H1 (cell line): ENCODE measurements at regions not wholly inside any gene's neighbourhood (a gene's known extent, or its start where the extent isn't known, plus 50 kb on each side); places are given as distances from the start of the nearest gene placed in this dataset.

Source experiments
- CTCF ChIA-PET: fragments of 300-600 bp; sonication (Branson Sonifier 250); formaldehyde crosslinking; loops from one replicate; lab custom pipeline; 2021; ENCODE audit not compliant: partially characterized antibody; lab: Charles Lee
- POLR2A ChIA-PET: fragments of 300-600 bp; sonication (Branson Sonifier 250); formaldehyde crosslinking; loops from one replicate; lab custom pipeline; 2021; ENCODE audit warnings: inconsistent platforms; ENCODE audit not compliant: partially characterized antibody; lab: Charles Lee
- DNase-seq, 2 experiments: peaks; one replicate each; pipeline versions ENCODE4 v3.0.0 to v3.0.0-alpha.2; 2010 to 2022; ENCODE audit warnings: low spot score in 2 of 2, low read depth in 1 of 2, mixed read lengths in 1 of 2
- FAIRE-seq: peaks from 2 replicates; lab custom pipeline; 2011; peaks lifted over from hg19 to GRCh38; lab: Jason Lieb, UNC
- H2AFZ ChIP-seq: 2 replicates; pipeline ENCODE4 v1.8.1; 2012; ENCODE audit warnings: low read length, inconsistent platforms
- H2AK5ac ChIP-seq: 2 replicates; pipeline ENCODE4 v1.6.1; 2013; ENCODE audit warnings: low read depth, low read length
- H2BK120ac ChIP-seq: replicated peaks from 2 replicates; pipeline ENCODE3; 2013; ENCODE audit warnings: low read depth, low read length, inconsistent platforms
- H2BK12ac ChIP-seq: 2 replicates; pipeline ENCODE4 v1.6.1; 2013; ENCODE audit warnings: low read depth, low read length
- H2BK15ac ChIP-seq: 2 replicates; pipeline ENCODE4 v1.6.1; 2013; ENCODE audit warnings: low read length
- H2BK20ac ChIP-seq: 2 replicates; pipeline ENCODE4 v1.6.1; 2013; ENCODE audit warnings: low read length
- H2BK5ac ChIP-seq: 2 replicates; pipeline ENCODE4 v1.6.1; 2013; ENCODE audit warnings: low read depth, low read length
- H3K14ac ChIP-seq: 2 replicates; pipeline ENCODE4 v1.6.1; 2013; ENCODE audit warnings: inconsistent platforms; ENCODE audit not compliant: insufficient read length
- H3K18ac ChIP-seq: 2 replicates; pipeline ENCODE4 v1.6.1; 2013; ENCODE audit warnings: low read length; ENCODE audit errors: extremely low read depth
- H3K23ac ChIP-seq: 2 replicates; pipeline ENCODE4 v1.6.1; 2013; ENCODE audit warnings: inconsistent platforms; ENCODE audit not compliant: insufficient read length
- H3K23me2 ChIP-seq: 2 replicates; pipeline ENCODE4 v1.6.1; 2013; ENCODE audit warnings: low read depth, low read length
- H3K27ac ChIP-seq: 2 replicates; pipeline ENCODE4 v1.6.1; 2011; ENCODE audit warnings: low read depth, low read length, inconsistent platforms
- H3K27me3 ChIP-seq, 4 experiments: replicated peaks in 1 of 4; 1 replicate in 1 of 4; 2 replicates in 3 of 4; pipeline versions ENCODE4 v1.6.1 to v1.8.1; 2011 to 2013; ENCODE audit warnings: low read length in 3 of 4, mild to moderate bottlenecking in 3 of 4, inconsistent platforms in 2 of 4, mixed read lengths in 2 of 4, moderate library complexity in 1 of 4; ENCODE audit not compliant: control insufficient read depth in 3 of 4, insufficient read depth in 3 of 4; ENCODE audit errors: extremely low read depth in 1 of 4
- H3K36me3 ChIP-seq, 4 experiments: 2 replicates each; pipeline versions ENCODE4 v1.6.1 to v1.8.1; 2011 to 2013; ENCODE audit warnings: mild to moderate bottlenecking in 4 of 4, low read length in 3 of 4, moderate library complexity in 2 of 4, control low read depth in 1 of 4, inconsistent platforms in 1 of 4; ENCODE audit not compliant: insufficient read depth in 4 of 4, control insufficient read depth in 2 of 4
- H3K4ac ChIP-seq: replicated peaks from 2 replicates; pipeline ENCODE3; 2013; ENCODE audit warnings: low read length, low read depth, mixed read lengths, inconsistent platforms; ENCODE audit not compliant: insufficient read length
- H3K4me1 ChIP-seq, 4 experiments: replicated peaks in 1 of 4; 1 replicate in 1 of 4; 2 replicates in 3 of 4; pipeline versions ENCODE4 v1.6.1 to v1.8.1; 2011 to 2013; ENCODE audit warnings: low read length in 3 of 4, inconsistent platforms in 2 of 4, mixed read lengths in 1 of 4; ENCODE audit not compliant: insufficient read depth in 4 of 4, control insufficient read depth in 3 of 4
- H3K4me2 ChIP-seq, 2 experiments: 2 replicates each; pipeline versions ENCODE4 v1.6.1 to v1.8.1; 2011 to 2013; ENCODE audit warnings: low read depth in 2 of 2, low read length in 2 of 2, control low read depth in 1 of 2, inconsistent platforms in 1 of 2, mild to moderate bottlenecking in 1 of 2; ENCODE audit not compliant: insufficient read depth in 1 of 2
- H3K4me3 ChIP-seq, 4 experiments: fragments of 200-600, 300-600 bp in 1 of 4; sonication (generic), shearing (Covaris generic), sonication (Bioruptor Twin) in 1 of 4; 2 replicates each; pipeline versions ENCODE4 v1.5.1 to v1.8.1; 2011 to 2016; ENCODE audit warnings: low read length in 4 of 4, low read depth in 3 of 4, control low read depth in 2 of 4, inconsistent platforms in 2 of 4, mild to moderate bottlenecking in 2 of 4, mixed read lengths in 1 of 4, moderate library complexity in 1 of 4; ENCODE audit not compliant: insufficient read depth in 2 of 4; ENCODE audit errors: extremely low read depth in 1 of 4
- H3K56ac ChIP-seq: replicated peaks from 2 replicates; pipeline ENCODE3; 2013; ENCODE audit warnings: low read depth, mild to moderate bottlenecking, mixed read lengths, low read length, inconsistent platforms; ENCODE audit not compliant: insufficient read length
- H3K79me1 ChIP-seq: 2 replicates; pipeline ENCODE4 v1.6.1; 2013; ENCODE audit warnings: low read depth, low read length, control low read depth
- H3K79me2 ChIP-seq, 2 experiments: 2 replicates each; pipeline versions ENCODE4 v1.6.1 to v1.8.1; 2012 to 2013; ENCODE audit warnings: low read length in 2 of 2, mild to moderate bottlenecking in 2 of 2, inconsistent platforms in 1 of 2; ENCODE audit not compliant: insufficient read depth in 2 of 2, control insufficient read depth in 1 of 2
- H3K9ac ChIP-seq, 4 experiments: replicated peaks in 1 of 4; 1 replicate in 1 of 4; 2 replicates in 3 of 4; pipeline versions ENCODE4 v1.6.1 to v1.8.1; 2011 to 2013; ENCODE audit warnings: low read depth in 3 of 4, low read length in 3 of 4, control low read depth in 2 of 4, mild to moderate bottlenecking in 2 of 4, moderate library complexity in 2 of 4, inconsistent platforms in 1 of 4; ENCODE audit errors: extremely low read depth in 1 of 4
- H3K9me3 ChIP-seq, 2 experiments: 2 replicates each; pipeline versions ENCODE4 v1.6.1 to v1.8.1; 2012 to 2013; ENCODE audit warnings: mild to moderate bottlenecking in 2 of 2, moderate library complexity in 2 of 2, control low read depth in 1 of 2, inconsistent platforms in 1 of 2, low read depth in 1 of 2, low read length in 1 of 2, mixed read lengths in 1 of 2; ENCODE audit not compliant: insufficient read depth in 2 of 2
- H4K20me1 ChIP-seq, 2 experiments: replicated peaks in 1 of 2; 2 replicates each; pipeline versions ENCODE3 to v1.8.1; 2011 to 2013; ENCODE audit warnings: inconsistent platforms in 2 of 2, low read length in 2 of 2, mild to moderate bottlenecking in 1 of 2; ENCODE audit not compliant: insufficient read depth in 2 of 2, control insufficient read depth in 1 of 2
- H4K5ac ChIP-seq: 2 replicates; pipeline ENCODE4 v1.6.1; 2013; ENCODE audit warnings: low read length, low read depth, mixed read lengths, inconsistent platforms; ENCODE audit not compliant: insufficient read length
- H4K8ac ChIP-seq: 2 replicates; pipeline ENCODE4 v1.8.0; 2013; ENCODE audit warnings: mild to moderate bottlenecking, moderate library complexity, low read length, inconsistent platforms; ENCODE audit not compliant: insufficient read depth; ENCODE audit errors: extremely low read depth
- H4K91ac ChIP-seq: replicated peaks from 2 replicates; pipeline ENCODE3; 2013; ENCODE audit warnings: low read length, mixed read lengths, inconsistent platforms; ENCODE audit not compliant: insufficient read length
- ASH2L ChIP-seq: fragments of 200-600, 300-600 bp; sonication (generic); IDR thresholded peaks from one replicate; pipeline ENCODE4 v1.7.1; 2017; ENCODE audit warnings: low read length
- CBX8 ChIP-seq: fragments of 300-800, 300-1000 bp; sonication (generic); IDR thresholded peaks from 2 replicates; pipeline ENCODE4 v1.7.1; 2016; ENCODE audit warnings: low read depth, low read length, borderline replicate concordance
- CEBPB ChIP-seq: IDR thresholded peaks from 2 replicates; pipeline ENCODE4 v1.6.1; 2012; ENCODE audit warnings: low read depth, low read length
- EP300 ChIP-seq, 2 experiments: IDR thresholded peaks; 1 replicate in 1 of 2; 2 replicates in 1 of 2; pipeline ENCODE4 v1.6.1; 2011 to 2012; ENCODE audit warnings: low read depth in 2 of 2, low read length in 2 of 2, mild to moderate bottlenecking in 2 of 2, borderline replicate concordance in 1 of 2, inconsistent platforms in 1 of 2, moderate library complexity in 1 of 2
- GTF2F1 ChIP-seq: IDR thresholded peaks from 2 replicates; pipeline ENCODE4 v1.6.1; 2012; ENCODE audit warnings: low read depth, low read length, improper control_type of control experiment, borderline replicate concordance
- HDAC6 ChIP-seq: IDR thresholded peaks from one replicate; pipeline ENCODE4 v1.7.1; 2012; ENCODE audit warnings: low read depth, mild to moderate bottlenecking, inconsistent platforms, low read length, moderate library complexity
- JUN ChIP-seq: IDR thresholded peaks from 2 replicates; pipeline ENCODE4 v1.6.1; 2011; ENCODE audit warnings: low read depth, mild to moderate bottlenecking, improper control_type of control experiment, low read length
- KDM1A ChIP-seq: fragments of 200-600, 300-600 bp; sonication (generic); IDR thresholded peaks from 2 replicates; pipeline ENCODE4 v1.7.1; 2016; ENCODE audit warnings: mild to moderate bottlenecking, low read length, borderline replicate concordance
- POLR2A ChIP-seq, 2 experiments: IDR thresholded peaks; 1 replicate in 1 of 2; 2 replicates in 1 of 2; pipeline ENCODE4 v1.6.1; 2011; ENCODE audit warnings: low read depth in 2 of 2, low read length in 2 of 2, mild to moderate bottlenecking in 2 of 2; ENCODE audit errors: control extremely low read depth in 1 of 2
- POLR2AphosphoS5 ChIP-seq: IDR thresholded peaks from 2 replicates; pipeline ENCODE4 v1.6.1; 2011; ENCODE audit warnings: low read depth, low read length
- RBBP5 ChIP-seq: IDR thresholded peaks from 2 replicates; pipeline ENCODE4 v1.7.1; 2012; ENCODE audit warnings: low read depth, mild to moderate bottlenecking, inconsistent platforms, low read length, moderate library complexity, borderline replicate concordance
- RFX5 ChIP-seq: IDR thresholded peaks from 2 replicates; pipeline ENCODE4 v1.6.1; 2011; ENCODE audit warnings: low read depth, low read length, improper control_type of control experiment, borderline replicate concordance
- RXRA ChIP-seq: IDR thresholded peaks from 2 replicates; pipeline ENCODE4 v1.6.1; 2011; ENCODE audit warnings: low read depth, mild to moderate bottlenecking, low read length, moderate library complexity; ENCODE audit not compliant: insufficient read depth
- USF2 ChIP-seq: IDR thresholded peaks from 2 replicates; pipeline ENCODE4 v1.6.1; 2011; ENCODE audit warnings: low read length, improper control_type of control experiment
- WGBS, 2 experiments: shearing (Covaris generic) in 1 of 2; methylation state at CpG; one replicate each; pipeline versions ENCODE4 v1.1.6 to v1.1.7; 2013 to 2015; ENCODE audit warnings: low lambda C conversion rate in 2 of 2, mixed read lengths in 2 of 2, inconsistent platforms in 1 of 2, low coverage in 1 of 2, missing lambda C conversion rate in 1 of 2; ENCODE audit not compliant: insufficient replicate concordance in 2 of 2, insufficient coverage in 1 of 2, insufficient read length in 1 of 2; ENCODE audit errors: extremely low coverage in 1 of 2, missing lambda C conversion rate in 1 of 2; 5-methylcytosine and 5-hydroxymethylcytosine counted together

- Histone ChIP-seq H2BK12ac (no peak overlapping the region), H2BK120ac (no peak overlapping the region), H3K79me1 (no peaks in the 10 kb centered on the region), H3K27me3 (no peaks in the 10 kb centered on the region), H2BK5ac (no peak overlapping the region), H3K4me1 (peaks cover 0 to 5% (median 0%) of the 10 kb centered on the region in 4 experiments; a peak in 1 of 7 replicates), H3K14ac (no peak overlapping the region), H3K23ac (no peak overlapping the region), H3K36me3 (no peaks in the 10 kb centered on the region), H4K5ac (no peak overlapping the region), H3K4me3 (no peak overlapping the region), H4K91ac (no peak overlapping the region), H3K23me2 (no peaks in the 10 kb centered on the region), H3K18ac (no peak overlapping the region), H4K8ac (no peak overlapping the region), H2AFZ (no peak overlapping the region; the same call in 1 of the 2 replicates), H3K79me2 (no peaks in the 10 kb centered on the region), H4K20me1 (no peaks in the 10 kb centered on the region), H3K27ac (no peak overlapping the region), H3K4ac (no peak overlapping the region), H2BK20ac (no peak overlapping the region), H3K9me3 (no peaks in the 10 kb centered on the region), H3K4me2 (no peak overlapping the region), H2AK5ac (no peak overlapping the region), H2BK15ac (no peak overlapping the region), H3K56ac (no peak overlapping the region), H3K9ac (no peak overlapping the region)
- CTCF ChIA-PET, result no interaction called here
- WGBS, 2 experiments, result 86% methylated on average over 2 of the region's 2 CpGs; no CpG with 5 or more reads in 1 of the 2 experiments
- FAIRE-seq, result no peak
- POLR2A ChIA-PET, result no interaction called here
- TF ChIP-seq EP300 (IDR thresholded peaks at IDR 0.05; ENCODE audit: borderline replicate concordance in 1 of 2, low read depth in 2 of 2, low read length in 2 of 2) (no peak), USF2 (no peak), KDM1A (no peak), CEBPB (no peak), RXRA (no peak), ASH2L (no peak), CBX8 (no peak), JUN (no peak), POLR2AphosphoS5 (no peak), RBBP5 (no peak), HDAC6 (no peak), GTF2F1 (no peak), RFX5 (no peak), POLR2A (IDR thresholded peaks at IDR 0.05; ENCODE audit: control extremely low read depth in 1 of 2, low read depth in 2 of 2, low read length in 2 of 2) (no peak)
- DNase-seq, result no peak
These were observed 960.3 kb upstream of the LRRN3 start for GRCh38 chr7:110130669-110131068.
